ENCODE measurements at regions not wholly inside any gene's neighbourhood (a gene's known extent, or its start where the extent isn't known, plus 50 kb on each side); places are given as distances from the start of the nearest gene placed in this dataset.
A peak's percentile ranks its signal among the peaks of the same experiment; 100 is the strongest.
"Not testable (repeated sequence)": the region's sequence is repeated elsewhere in the genome, so short reads cannot be mapped to it uniquely, and the experiment has no call there.

DNA sequence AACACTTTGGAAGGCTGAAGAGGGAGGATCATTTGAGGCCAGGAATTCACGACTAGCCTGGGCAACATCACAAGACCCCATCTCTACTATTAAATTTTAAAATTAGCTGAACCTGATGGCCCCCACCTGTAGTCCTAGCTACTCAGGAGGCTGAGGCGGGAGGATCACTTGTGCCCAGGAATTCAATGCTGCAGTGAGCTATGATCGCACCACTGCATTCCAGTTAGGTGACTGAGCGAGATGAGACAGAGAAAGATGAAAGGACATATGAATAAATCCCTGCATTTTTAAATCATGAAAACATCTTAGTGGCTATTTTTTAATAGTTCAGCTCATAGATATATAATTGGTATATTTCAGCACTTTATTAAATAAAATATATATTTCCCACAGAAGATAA is 93.8 kb downstream of the GPR63 start:
- DNase-seq = no peak

DNA sequence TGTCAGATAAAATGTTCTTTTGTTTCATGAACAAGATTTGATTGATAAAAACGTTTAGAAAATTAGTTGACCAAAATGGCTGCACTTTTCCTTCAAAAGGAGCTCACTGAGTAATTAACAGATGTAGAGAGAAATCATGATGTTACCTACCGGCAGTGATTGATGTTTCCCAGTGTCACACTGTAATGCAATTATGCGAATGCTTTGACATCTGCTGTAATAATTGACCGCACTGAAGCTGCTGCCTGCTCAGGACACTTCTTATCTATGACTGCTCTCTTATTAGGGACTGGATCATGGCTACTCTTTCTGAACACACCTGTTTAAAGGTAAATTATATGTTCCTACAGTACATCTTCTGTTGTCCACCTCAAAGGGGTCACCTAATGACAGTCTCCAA is 94.6 kb downstream of the GPR63 start:
- DNase-seq = no peak

DNA sequence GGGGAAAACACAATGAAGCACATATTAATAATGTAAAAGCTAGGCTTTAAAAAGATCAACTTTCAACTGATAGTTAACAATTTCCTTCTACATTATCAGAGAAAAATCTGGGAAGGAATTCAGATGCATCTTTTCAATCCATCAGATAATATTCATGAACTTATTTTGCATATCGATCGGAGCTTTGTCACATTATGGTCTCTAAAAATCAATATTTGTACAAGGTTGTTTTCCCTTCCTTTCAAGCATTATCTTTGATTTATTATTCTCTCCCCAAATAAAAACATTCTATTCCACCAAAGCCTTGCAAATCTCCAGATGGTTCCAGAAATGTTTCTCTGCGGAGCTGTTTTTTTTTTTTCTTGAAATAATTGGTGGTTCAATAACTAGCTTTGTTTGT is 101.9 kb downstream of the GPR63 start:
- no peak for DNase-seq

DNA sequence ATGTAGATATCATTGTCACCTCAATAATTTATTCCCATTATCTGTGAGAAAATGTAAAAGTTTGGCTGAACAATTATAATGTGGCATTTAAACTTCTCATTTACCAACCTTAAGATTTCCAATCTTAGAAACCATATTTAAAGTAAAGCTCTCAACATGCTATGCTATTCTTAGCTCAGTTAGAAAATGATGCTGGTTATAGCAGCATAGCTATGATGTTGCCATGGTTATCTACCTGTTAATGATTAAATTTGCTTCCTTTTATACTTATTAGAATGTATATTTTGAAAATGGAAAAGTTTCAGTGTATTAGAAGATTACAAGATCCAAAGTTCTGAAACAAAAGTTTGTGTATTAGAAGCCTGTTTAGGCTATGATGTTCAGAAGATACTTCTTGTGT is 110.1 kb downstream of the GPR63 start:
- no peak for DNase-seq

DNA sequence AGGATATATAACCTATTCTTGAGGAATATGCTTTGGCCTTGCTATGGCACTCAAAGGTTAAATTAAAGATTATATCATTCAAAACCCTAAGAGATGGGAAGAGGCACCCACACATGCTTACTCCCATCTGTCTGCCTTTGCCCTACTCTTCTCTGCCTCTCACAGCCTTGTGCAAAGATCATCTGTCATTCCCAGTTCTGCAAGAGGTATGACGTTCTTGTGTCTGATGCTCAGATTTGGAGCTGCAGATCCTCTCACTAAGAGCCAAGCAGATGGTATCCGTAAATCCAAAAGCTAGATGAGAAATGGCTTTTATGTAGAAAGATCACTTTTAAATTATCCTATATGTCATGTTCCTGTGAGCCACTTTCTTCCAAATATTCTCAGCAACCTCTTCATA is 112.0 kb downstream of the GPR63 start:
- DNase-seq = no peak

DNA sequence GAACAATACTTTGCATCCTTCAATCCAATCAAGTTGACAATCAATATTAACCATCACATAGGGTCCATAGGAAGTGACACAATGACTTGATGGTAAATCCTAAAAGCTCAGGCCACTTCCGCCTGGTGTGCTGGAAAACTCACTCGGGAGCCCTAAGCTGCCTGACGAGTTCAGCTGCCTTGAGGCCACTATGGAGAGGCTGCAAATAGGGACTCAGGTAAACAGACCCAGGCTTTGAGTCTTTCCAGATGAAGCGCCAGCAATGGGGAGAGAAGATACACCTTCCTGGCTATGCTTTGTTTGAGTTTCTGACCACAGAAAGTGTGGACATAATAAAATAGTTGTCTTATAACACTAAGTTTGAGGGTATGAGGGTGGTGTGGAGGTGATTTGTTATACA is 112.6 kb downstream of the GPR63 start:
- no peak for DNase-seq

DNA sequence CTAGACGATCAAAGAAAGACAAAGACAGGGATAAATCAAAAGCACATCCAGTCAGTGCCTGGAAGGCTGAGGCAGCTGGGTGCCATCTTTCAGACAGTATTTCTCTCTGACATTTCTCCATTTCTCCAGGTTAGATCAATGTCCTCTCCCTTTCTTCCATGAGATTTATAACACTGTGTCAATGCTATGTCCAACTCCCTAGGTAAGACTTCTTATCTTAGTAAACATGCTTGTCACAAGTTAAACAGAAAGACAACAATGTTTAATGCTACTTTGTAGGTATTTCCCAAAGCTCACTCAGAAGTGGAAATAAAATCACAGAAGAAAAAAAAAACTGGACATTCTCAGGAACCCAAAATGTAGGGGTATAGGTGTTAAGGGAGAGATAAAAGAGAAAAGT is 113.9 kb downstream of the GPR63 start:
- DNase-seq = no peak

DNA sequence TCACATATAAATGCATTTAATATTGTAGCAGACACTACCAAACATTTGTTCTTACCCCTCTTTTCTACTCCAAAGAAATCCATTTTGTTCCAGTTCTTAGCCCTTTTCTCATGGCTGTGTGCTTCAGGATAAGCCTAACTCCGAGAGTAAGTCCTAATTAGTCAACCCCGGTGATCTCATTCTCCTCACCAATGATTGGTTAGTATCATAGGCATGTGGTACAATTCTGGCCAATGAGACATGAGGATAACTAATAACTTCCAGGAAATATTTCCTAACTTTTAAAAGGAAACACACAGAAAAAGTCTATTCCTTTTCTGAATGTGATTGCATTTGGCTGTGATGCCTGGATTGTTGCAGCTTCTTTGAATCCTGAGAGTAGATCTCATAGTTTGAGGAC is 116.0 kb downstream of the GPR63 start:
- DNase-seq = no peak

DNA sequence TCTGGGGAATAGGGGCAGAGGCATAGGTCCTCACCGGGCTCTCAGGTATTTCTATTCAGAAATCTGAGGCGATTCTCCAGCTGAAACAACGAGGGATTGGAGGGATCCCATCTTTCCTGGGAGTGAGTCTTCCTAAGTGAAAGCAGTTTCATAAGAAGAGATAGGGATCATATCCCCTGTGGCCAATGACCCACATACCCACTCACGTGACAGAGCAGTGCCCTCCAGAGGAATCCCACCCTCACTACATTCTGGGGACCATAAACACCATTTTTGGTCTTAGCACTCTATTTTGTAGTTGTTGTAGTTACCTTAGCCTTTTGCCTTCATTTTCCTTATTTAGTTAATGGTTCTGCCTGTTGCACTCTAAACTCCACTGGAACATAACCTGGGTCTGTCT is 121.1 kb downstream of the GPR63 start:
- no peak for DNase-seq

DNA sequence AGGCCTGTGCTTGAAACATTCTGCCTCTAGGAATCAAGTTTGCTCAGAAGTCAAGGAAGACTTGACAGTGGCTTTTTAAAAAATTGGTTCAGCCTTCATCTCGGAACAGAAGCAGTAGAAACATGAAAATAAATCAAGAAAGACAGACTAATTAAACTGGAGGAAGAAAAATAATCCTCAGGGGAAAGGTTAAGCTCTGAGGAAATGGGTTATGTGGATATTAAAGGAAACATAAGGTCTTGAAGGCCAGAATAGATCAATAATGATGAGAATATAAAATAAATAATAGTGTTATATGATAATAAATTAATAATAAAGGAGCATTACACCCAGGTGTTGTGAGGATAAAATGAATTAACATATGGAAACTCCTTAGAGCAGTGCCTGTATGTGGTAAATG is 121.7 kb downstream of the GPR63 start:
- DNase-seq = no peak

DNA sequence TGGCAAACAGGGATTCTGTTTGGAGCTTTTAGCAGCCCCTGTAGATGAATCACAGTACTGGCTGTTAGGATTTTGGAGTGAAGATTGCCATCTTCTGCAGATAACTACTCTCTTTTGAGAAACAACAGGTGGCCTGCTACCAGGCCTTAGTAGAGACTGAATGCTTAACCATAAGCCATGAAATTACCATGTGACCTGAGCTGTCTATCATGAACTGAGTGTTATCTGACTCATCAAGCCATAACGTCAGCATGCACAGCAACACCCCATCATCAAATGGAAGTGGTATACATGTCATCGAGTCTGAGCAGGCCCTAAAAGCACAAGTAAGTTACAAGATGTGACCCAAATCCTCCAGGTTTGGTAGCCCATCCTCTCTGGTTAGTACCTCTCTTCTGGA is 132.6 kb downstream of the GPR63 start:
- no peak for DNase-seq

DNA sequence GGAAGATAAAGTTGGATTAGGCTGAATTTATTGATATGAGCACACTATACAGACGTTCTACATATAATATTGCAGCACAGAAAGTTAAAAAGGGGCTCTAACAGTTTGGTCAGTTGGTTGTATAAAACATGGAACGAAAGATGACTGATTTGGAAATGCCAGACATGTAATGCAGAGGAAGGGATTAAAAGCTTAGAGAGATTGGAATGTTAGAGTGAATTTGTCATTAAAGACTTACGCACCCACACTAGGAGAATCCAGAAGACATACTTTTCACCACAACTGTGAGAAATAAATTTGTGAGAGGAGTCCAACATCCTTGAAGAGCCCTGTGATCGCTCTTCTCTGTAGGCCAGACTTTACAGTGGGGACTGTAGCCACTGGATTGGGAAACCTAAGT is 134.7 kb downstream of the GPR63 start:
- DNase-seq = no peak

DNA sequence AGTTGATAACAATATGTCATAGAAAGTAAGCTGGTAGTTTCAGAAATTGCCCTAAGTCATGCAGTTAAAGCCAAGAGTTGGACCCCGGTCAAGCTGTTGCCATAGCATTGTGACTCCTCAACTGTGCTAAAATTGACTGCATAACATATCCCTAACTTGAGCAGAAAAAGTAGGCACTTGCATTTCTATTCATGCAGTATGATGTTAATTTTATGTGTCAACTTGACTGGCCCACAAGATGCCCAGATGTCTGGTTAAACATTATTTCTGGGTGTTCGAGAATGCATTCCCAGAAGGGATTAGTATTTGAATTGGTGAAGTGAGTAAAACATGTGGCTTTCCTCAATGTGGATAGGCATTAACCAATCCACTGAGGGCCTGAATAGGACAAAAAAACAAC is 136.4 kb downstream of the GPR63 start:
- no peak for DNase-seq

DNA sequence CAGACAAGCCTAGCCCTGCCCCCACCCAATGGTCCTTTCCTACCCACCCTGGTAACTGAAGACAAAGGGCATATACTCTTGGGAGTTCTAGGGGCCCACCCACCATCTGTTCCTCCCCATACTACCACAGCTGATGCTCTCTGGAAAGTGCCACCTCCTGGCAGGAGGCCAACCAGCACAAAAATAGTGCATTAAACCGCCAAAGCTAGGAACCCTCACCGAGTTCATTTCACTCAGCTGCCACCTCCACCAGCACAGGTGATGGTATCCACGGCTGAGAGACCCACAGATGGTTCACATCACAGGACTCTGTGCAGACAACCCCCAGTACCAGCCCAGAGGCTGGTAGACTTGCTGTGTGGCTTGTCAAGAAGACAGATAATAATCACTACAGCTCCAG is 131.5 kb downstream of the FHL5 start:
- not testable (repeated sequence) for DNase-seq

DNA sequence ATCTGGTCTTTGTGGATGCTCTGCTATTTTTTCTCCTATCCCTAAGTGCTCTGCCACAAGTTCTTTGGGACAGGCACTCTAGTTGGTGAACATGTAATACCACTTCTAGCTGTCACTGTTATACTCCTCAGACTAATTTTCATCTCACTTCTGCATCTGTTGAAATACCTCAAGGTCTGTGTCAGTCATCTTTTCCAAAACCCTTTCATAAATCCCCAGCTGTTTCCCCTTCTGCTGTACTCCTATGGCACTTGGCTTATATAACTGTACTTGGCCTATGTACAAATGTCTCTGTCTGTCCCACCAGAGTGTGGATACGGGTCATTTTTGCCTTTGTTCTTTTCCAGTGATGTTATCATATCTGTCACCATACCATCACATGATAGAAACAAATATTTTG is 124.2 kb downstream of the FHL5 start:
- no peak for DNase-seq

DNA sequence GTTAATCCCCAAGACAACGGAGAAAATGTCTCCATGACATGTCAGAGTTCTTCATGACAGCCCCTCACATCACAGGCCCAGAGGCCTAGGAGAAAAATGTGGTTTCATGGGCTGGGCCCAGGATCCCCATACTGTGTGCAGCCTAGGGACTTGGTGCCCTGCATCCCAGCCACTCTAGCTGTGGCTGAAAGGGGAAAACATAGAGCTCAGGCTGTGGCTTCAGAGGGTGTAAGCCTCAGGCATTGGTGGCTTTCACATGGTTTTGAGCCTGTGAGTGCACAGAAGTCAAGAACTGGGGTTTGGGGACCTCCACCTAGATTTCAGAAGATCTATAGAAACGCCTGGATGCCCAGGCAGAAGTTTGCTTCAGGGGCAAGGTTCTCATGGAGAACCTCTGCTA is 122.8 kb downstream of the FHL5 start:
- DNase-seq = no peak

DNA sequence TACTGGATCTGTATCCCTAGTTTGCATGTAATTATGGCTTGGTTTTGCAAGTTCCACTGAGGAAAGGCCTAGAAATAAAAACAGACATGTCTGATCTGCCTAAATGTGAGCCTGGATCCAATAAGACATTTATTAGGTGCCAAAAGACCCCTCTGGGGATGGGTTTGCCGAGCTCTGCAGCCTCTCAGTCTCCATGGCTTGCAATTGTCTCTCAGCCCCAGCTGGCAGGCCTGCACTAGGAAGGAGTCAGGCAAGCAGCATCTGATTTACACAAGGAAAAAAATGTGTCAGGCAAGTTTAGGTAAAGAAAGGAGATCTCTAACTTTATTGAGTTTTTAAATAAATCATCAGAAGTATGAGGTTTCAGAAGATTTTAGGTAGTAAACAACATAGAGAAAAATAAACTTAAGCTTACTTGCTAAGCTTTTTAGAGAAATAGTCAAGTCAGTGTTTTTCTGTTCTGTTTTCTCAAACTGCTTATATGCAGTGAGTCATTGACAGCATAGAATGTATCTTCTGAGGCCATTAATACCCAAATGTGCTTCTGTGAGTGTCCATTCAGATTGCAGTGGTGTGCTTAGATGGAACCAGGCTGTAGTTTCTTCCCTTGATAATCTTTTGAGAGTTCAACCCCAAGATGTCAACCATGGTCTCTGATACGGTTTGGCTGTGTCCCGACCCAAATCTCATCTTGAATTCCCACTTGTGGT is 121.0 kb downstream of the FHL5 start:
- DNase-seq = no peak

DNA sequence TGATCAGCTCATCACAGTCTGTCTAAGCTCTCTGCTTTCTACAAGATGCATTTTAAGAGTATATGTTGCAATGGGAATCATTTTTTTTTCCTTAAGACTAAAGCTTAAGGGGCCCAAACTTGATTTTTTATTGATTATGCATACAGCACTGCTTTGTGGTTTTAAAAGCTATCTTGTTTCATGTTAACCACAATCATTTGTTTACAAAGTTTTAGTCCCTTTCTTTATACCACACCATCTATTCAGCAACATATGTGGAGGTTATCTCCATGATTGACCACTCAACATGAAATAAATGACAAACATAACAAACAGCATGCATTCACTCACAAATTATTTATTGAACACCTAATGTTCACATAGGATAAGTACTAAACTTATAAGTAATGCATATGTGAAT is 119.1 kb downstream of the FHL5 start:
- DNase-seq = no peak

DNA sequence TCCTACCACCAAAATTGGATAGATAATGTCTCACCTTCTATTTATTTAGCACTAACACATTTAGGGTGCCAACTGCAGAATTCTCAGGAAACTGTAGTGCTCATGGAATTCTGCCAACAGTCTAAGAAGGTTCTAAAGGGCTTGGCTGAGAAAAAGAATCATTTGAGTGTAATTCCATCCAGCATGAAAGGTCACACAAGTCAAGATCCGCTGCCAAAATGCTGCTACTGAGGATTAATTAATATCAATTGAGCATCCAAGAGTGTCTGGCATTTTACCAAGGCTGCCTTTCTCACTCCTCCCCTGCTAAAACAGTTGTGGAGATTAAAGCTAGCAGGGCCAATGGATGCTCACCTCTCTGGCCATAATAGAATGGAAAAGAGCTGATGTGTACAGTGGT is 112.7 kb downstream of the FHL5 start:
- peak in 1 of 51 donors; percentile 1 for DNase-seq
